Keratinocyte (primary cell): ENCODE measurements at regions not wholly inside any gene's neighbourhood (a gene's known extent, or its start where the extent isn't known, plus 50 kb on each side); places are given as distances from the start of the nearest gene placed in this dataset.

Experiments
- EZH2 ChIP-seq: IDR thresholded peaks from one replicate; pipeline ENCODE4 v1.6.1; 2012; ENCODE audit warnings: inconsistent platforms, mild to moderate bottlenecking, low read length, moderate library complexity
- TF ChIP-seq, protein P1 (sequence below), 3 experiments: IDR thresholded peaks in 1 of 3; conservative IDR thresholded peaks in 1 of 3; optimal IDR thresholded peaks in 1 of 3; 2 replicates in 2 of 3; 3 replicates in 1 of 3; pipeline versions ENCODE3 to v1.5.1; 2011; ENCODE audit warnings: low read length in 3 of 3, mild to moderate bottlenecking in 3 of 3, moderate library complexity in 2 of 3, control low read depth in 1 of 3, inconsistent platforms in 1 of 3; ENCODE audit not compliant: insufficient read depth in 2 of 3; ENCODE audit errors: extremely low read depth in 1 of 3

DNA sequence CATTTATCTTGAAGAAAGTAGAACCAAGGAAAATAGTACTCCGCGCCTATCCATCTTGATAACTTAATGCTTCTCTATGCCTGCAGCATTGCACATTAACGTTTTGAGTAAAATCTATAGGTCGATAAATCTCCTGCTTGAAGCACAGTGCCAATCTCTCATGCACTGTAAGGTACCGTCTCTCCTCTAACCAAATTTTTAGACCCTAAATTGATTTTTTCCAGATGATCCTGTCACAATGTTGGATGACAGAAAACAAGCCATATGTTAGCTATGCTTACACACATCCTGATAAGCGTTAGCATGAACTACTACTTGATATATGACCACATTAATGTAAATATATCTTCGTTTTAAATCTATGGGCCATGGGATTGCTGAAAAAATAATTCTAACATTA lies 723.8 kb upstream of the CDH6 start:
- TF ChIP-seq EZH2, result no peak
- TF ChIP-seq, protein P1, sequence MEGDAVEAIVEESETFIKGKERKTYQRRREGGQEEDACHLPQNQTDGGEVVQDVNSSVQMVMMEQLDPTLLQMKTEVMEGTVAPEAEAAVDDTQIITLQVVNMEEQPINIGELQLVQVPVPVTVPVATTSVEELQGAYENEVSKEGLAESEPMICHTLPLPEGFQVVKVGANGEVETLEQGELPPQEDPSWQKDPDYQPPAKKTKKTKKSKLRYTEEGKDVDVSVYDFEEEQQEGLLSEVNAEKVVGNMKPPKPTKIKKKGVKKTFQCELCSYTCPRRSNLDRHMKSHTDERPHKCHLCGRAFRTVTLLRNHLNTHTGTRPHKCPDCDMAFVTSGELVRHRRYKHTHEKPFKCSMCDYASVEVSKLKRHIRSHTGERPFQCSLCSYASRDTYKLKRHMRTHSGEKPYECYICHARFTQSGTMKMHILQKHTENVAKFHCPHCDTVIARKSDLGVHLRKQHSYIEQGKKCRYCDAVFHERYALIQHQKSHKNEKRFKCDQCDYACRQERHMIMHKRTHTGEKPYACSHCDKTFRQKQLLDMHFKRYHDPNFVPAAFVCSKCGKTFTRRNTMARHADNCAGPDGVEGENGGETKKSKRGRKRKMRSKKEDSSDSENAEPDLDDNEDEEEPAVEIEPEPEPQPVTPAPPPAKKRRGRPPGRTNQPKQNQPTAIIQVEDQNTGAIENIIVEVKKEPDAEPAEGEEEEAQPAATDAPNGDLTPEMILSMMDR (optimal IDR thresholded peaks at IDR 0.05 in 1 of 3, IDR thresholded peaks at IDR 0.05 in 1 of 3, conservative IDR thresholded peaks at IDR 0.05 in 1 of 3; ENCODE audit: extremely low read depth in 1 of 3, insufficient read depth in 2 of 3, low read length in 3 of 3), result no peak
